OCI-LY3 (cell line): ENCODE measurements at regions not wholly inside any gene's neighbourhood (a gene's known extent, or its start where the extent isn't known, plus 50 kb on each side); places are given as distances from the start of the nearest gene placed in this dataset.

Experiments
- EZH2phosphoT487 ChIP-seq: fragments of 200-600 bp; shearing (Covaris generic); IDR thresholded peaks from 2 replicates; pipeline ENCODE4 v1.6.1; 2018; ENCODE audit warnings: antibody characterized with exemption, mixed run types, low read depth
- TF ChIP-seq, protein P1 (sequence below): fragments of 200-600, 300-600 bp; sonication (generic); IDR thresholded peaks from 2 replicates; pipeline ENCODE4 v1.5.1; 2014; ENCODE audit warnings: antibody characterized with exemption, low read length, low read depth

DNA sequence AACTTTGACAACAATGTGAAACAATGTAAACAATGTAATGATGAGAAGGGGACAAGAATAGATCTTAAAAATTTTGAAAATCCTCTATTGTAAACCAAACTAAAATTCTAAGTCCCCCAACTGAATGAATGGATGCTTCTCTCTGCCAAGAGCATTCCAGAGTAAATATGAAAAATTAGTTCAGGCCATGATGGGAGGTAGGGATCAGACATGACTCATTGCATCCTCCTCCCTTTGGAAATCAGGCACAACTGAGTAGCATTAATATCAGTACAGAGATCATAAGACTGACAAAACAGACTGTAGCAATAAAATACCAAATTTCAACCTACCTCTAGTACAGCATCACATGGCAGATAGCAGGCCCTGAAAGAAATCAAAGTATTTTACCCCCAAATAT lies 559.9 kb downstream of the C12orf50 start:
- TF ChIP-seq, protein P1, sequence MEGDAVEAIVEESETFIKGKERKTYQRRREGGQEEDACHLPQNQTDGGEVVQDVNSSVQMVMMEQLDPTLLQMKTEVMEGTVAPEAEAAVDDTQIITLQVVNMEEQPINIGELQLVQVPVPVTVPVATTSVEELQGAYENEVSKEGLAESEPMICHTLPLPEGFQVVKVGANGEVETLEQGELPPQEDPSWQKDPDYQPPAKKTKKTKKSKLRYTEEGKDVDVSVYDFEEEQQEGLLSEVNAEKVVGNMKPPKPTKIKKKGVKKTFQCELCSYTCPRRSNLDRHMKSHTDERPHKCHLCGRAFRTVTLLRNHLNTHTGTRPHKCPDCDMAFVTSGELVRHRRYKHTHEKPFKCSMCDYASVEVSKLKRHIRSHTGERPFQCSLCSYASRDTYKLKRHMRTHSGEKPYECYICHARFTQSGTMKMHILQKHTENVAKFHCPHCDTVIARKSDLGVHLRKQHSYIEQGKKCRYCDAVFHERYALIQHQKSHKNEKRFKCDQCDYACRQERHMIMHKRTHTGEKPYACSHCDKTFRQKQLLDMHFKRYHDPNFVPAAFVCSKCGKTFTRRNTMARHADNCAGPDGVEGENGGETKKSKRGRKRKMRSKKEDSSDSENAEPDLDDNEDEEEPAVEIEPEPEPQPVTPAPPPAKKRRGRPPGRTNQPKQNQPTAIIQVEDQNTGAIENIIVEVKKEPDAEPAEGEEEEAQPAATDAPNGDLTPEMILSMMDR: no peak
- TF ChIP-seq EZH2phosphoT487: no peak
